Progenitor cell of endocrine pancreas (in vitro differentiated cells): ENCODE measurements at regions not wholly inside any gene's neighbourhood (a gene's known extent, or its start where the extent isn't known, plus 50 kb on each side); places are given as distances from the start of the nearest gene placed in this dataset.
A peak's percentile ranks its signal among the peaks of the same experiment; 100 is the strongest.

Source experiments
- DNase-seq: peaks from one replicate; pipeline ENCODE4 v3.0.0; 2021; ENCODE audit warnings: low spot score; ENCODE audit not compliant: unreplicated experiment
- H3K27ac Mint-ChIP-seq: 2 replicates; pipeline ENCODE4 v1.8.0; 2021; ENCODE audit warnings: mild to moderate bottlenecking, moderate library complexity, mixed read lengths
- H3K27me3 Mint-ChIP-seq: 2 replicates; pipeline ENCODE4 v1.8.0; 2021; ENCODE audit warnings: mixed read lengths
- H3K36me3 Mint-ChIP-seq: 2 replicates; pipeline ENCODE4 v1.8.0; 2022; ENCODE audit warnings: mixed read lengths; ENCODE audit not compliant: insufficient read depth
- H3K4me1 Mint-ChIP-seq: 2 replicates; pipeline ENCODE4 v1.8.0; 2021; ENCODE audit warnings: low read depth, mixed read lengths
- H3K4me3 Mint-ChIP-seq: 2 replicates; pipeline ENCODE4 v1.8.0; 2021; ENCODE audit warnings: low read depth, mild to moderate bottlenecking, moderate library complexity, mixed read lengths
- H3K9me3 Mint-ChIP-seq: 2 replicates; pipeline ENCODE4 v1.8.0; 2021; ENCODE audit warnings: low read depth, mixed read lengths
- CTCF ChIP-seq: fragments of 200-600 bp; sonication (generic); IDR thresholded peaks from one replicate; pipeline ENCODE4 v1.5.0; 2021; ENCODE audit warnings: antibody characterized with exemption, mild to moderate bottlenecking; ENCODE audit not compliant: unreplicated experiment

- Mint-ChIP-seq H3K9me3 (peaks cover 29% of the 10 kb centered on the region), H3K4me3 (no peak overlapping the region), H3K36me3 (peaks cover 4% of the 10 kb centered on the region), H3K27ac (peak overlapping the region; percentile 59), H3K4me1 (peaks cover 11% of the 10 kb centered on the region), H3K27me3 (no peaks in the 10 kb centered on the region)
- DNase-seq, result no peak
- no peak for TF ChIP-seq CTCF
Observed at GRCh38 chr2:214876815-214877214, 67.3 kb upstream of the BARD1 start.

DNA sequence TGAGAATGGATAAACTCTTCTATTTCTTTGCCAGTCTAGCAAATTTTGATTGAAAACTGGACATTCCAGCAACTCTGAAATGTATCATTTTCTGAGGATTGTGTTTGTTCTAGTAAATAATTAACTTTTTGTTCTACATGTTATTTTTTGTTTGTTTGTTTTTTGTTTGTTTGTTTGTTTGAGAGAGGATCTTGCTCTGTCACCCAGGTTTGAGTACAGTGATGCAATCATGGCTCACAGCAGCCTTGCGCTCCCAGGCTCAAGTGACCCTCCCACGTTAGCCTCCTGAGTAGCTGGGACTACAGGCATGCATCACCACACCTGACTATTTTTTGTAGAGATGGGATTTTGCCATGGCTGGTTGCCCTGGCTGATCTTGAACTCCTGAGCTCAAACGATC lies 65.2 kb upstream of the BARD1 start:
- no peak overlapping the region for H3K27ac Mint-ChIP-seq
- DNase-seq, result no peak
- peaks cover 16% of the 10 kb centered on the region for H3K9me3 Mint-ChIP-seq
- H3K27me3 Mint-ChIP-seq, result no peaks in the 10 kb centered on the region
- peaks cover 11% of the 10 kb centered on the region for H3K4me1 Mint-ChIP-seq
- H3K4me3 Mint-ChIP-seq, result no peak overlapping the region
- no peak for TF ChIP-seq CTCF
- peaks cover 4% of the 10 kb centered on the region for H3K36me3 Mint-ChIP-seq

- no peak for DNase-seq
- Mint-ChIP-seq H3K4me1 (no peaks in the 10 kb centered on the region), H3K27ac (no peak overlapping the region), H3K4me3 (no peak overlapping the region), H3K36me3 (peaks cover 2% of the 10 kb centered on the region), H3K9me3 (peaks cover 10% of the 10 kb centered on the region), H3K27me3 (no peaks in the 10 kb centered on the region)
- TF ChIP-seq CTCF, result no peak
Observed at GRCh38 chr2:214865400-214865799, 55.9 kb upstream of the BARD1 start.
